Glutamatergic neuron (in vitro differentiated cells): ENCODE measurements at regions not wholly inside any gene's neighbourhood (a gene's known extent, or its start where the extent isn't known, plus 50 kb on each side); places are given as distances from the start of the nearest gene placed in this dataset.

ENCODE experiments used
- DNase-seq: peaks from one replicate; pipeline ENCODE4 v3.0.0; 2022
- H3K27ac Mint-ChIP-seq: one replicate; pipeline ENCODE4 v1.8.0; 2020; ENCODE audit warnings: mild to moderate bottlenecking, mixed read lengths, inconsistent platforms; ENCODE audit not compliant: unreplicated experiment
- H3K27me3 Mint-ChIP-seq: one replicate; pipeline ENCODE4 v1.8.0; 2020; ENCODE audit warnings: mild to moderate bottlenecking, moderate library complexity, mixed read lengths, inconsistent platforms; ENCODE audit not compliant: unreplicated experiment
- H3K36me3 Mint-ChIP-seq: one replicate; pipeline ENCODE4 v1.8.0; 2020; ENCODE audit warnings: mild to moderate bottlenecking, mixed read lengths, inconsistent platforms; ENCODE audit not compliant: unreplicated experiment
- H3K4me1 Mint-ChIP-seq: one replicate; pipeline ENCODE4 v1.8.0; 2020; ENCODE audit warnings: mild to moderate bottlenecking, low read depth, mixed read lengths, inconsistent platforms; ENCODE audit not compliant: unreplicated experiment
- H3K4me3 Mint-ChIP-seq: one replicate; pipeline ENCODE4 v1.8.0; 2020; ENCODE audit warnings: mild to moderate bottlenecking, mixed read lengths, inconsistent platforms; ENCODE audit not compliant: unreplicated experiment
- H3K9me3 Mint-ChIP-seq: one replicate; pipeline ENCODE4 v1.8.0; 2020; ENCODE audit warnings: mild to moderate bottlenecking, moderate library complexity, mixed read lengths, inconsistent platforms; ENCODE audit not compliant: unreplicated experiment
- TF ChIP-seq, protein P1 (sequence below): fragments of 200-600 bp; sonication (generic); IDR thresholded peaks from one replicate; pipeline ENCODE4 v1.5.0; 2021; ENCODE audit not compliant: partially characterized antibody, unreplicated experiment

DNA sequence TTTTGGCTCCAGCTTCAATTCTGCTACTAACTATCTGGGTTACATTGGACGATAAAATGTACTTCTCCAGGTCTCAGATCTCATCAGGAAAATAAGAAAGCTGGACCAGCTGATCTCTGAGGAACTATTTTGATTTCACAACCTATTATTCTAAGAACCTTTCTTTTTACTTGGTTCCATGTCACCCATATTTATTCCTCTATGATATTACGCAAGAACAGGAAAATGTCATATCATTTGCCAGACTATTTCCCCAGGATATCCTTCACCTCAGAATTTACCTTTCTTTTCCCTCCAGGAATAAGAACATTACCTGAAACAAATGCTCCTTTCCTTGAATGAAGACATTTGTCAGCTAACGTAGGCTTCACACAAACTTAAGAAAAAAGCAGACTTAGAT is 387.5 kb upstream of the RAG2 start:
- no peak overlapping the region for H3K27ac Mint-ChIP-seq
- TF ChIP-seq, protein P1, sequence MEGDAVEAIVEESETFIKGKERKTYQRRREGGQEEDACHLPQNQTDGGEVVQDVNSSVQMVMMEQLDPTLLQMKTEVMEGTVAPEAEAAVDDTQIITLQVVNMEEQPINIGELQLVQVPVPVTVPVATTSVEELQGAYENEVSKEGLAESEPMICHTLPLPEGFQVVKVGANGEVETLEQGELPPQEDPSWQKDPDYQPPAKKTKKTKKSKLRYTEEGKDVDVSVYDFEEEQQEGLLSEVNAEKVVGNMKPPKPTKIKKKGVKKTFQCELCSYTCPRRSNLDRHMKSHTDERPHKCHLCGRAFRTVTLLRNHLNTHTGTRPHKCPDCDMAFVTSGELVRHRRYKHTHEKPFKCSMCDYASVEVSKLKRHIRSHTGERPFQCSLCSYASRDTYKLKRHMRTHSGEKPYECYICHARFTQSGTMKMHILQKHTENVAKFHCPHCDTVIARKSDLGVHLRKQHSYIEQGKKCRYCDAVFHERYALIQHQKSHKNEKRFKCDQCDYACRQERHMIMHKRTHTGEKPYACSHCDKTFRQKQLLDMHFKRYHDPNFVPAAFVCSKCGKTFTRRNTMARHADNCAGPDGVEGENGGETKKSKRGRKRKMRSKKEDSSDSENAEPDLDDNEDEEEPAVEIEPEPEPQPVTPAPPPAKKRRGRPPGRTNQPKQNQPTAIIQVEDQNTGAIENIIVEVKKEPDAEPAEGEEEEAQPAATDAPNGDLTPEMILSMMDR = no peak
- H3K4me3 Mint-ChIP-seq = no peak overlapping the region
- peaks cover 13% of the 10 kb centered on the region for H3K36me3 Mint-ChIP-seq
- H3K4me1 Mint-ChIP-seq = peaks cover 7% of the 10 kb centered on the region
- H3K9me3 Mint-ChIP-seq = peaks cover 5% of the 10 kb centered on the region
- DNase-seq = no peak
- H3K27me3 Mint-ChIP-seq = no peaks in the 10 kb centered on the region

DNA sequence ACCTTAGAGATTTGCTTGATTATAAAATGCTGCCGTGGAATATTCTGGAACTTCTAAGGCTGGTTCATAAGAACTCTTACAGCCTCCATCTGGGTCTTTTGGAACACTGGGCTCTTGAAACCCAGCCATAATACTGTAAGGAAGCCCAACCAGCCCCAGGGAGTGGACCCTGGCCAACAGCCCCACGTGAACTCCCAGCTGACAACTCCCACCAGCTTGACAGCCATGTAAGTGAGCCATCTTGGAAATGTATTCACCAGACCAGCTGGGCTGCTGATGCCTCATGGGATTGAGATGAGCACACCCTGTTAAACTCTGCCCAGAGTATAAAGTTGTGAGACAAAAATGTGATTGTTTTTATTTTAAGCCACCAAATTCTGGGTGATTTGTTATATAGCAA is 378.7 kb upstream of the RAG2 start:
- Mint-ChIP-seq H3K9me3 (peaks cover 8% of the 10 kb centered on the region), H3K36me3 (peaks cover 14% of the 10 kb centered on the region)
- DNase-seq = no peak

DNA sequence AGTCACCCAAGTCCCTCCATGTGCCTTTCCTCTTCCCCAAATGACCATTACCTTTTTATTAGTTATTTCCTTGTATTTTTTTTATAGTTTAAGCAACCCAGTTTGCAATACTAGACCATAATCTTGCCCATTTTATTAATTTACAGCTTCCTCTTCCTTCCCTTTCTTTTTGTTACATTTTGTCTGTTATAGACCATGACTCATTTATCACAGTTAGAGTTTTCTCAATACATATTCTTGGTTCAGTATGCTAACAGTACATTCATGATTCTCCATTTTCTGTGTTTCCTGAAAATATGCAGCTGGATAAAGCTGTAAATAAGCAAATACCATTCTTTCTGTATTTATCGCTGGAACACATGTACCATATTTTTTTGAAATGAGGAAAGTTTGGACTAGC is 376.7 kb upstream of the RAG2 start:
- no peaks in the 10 kb centered on the region for H3K27me3 Mint-ChIP-seq
- no peaks in the 10 kb centered on the region for H3K36me3 Mint-ChIP-seq
- no peak overlapping the region for H3K27ac Mint-ChIP-seq
- no peaks in the 10 kb centered on the region for H3K9me3 Mint-ChIP-seq
- H3K4me1 Mint-ChIP-seq = no peaks in the 10 kb centered on the region
- DNase-seq = no peak
- H3K4me3 Mint-ChIP-seq = no peak overlapping the region
- TF ChIP-seq, protein P1 = no peak

More for the DNA sequence above, 378.7 kb upstream of the RAG2 start:
- H3K27ac Mint-ChIP-seq = no peak overlapping the region
- H3K4me1 Mint-ChIP-seq = no peaks in the 10 kb centered on the region
- TF ChIP-seq, protein P1 = no peak
- H3K4me3 Mint-ChIP-seq = no peak overlapping the region
- H3K27me3 Mint-ChIP-seq = no peaks in the 10 kb centered on the region

DNA sequence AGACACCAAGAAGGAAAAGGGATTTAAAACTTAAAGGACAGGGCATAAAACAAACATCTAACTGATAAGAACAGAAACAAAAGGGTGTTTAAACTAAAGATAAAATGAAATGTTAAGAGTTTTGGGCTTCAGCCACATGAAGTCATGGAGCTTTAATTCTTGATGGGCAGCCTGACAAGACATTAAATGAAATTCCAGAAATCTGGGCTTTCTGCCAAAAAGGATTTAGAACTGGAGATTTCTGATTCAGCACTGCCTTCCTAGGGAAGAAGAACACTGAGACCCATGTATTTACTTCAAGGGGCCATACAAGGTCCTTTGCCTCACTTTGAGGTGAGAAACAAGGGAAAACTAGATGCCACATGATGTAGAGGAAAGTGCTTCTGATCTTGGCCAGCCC is 355.9 kb upstream of the RAG2 start:
- TF ChIP-seq, protein P1 = no peak
- H3K27ac Mint-ChIP-seq = no peak overlapping the region
- H3K9me3 Mint-ChIP-seq = no peaks in the 10 kb centered on the region

DNA sequence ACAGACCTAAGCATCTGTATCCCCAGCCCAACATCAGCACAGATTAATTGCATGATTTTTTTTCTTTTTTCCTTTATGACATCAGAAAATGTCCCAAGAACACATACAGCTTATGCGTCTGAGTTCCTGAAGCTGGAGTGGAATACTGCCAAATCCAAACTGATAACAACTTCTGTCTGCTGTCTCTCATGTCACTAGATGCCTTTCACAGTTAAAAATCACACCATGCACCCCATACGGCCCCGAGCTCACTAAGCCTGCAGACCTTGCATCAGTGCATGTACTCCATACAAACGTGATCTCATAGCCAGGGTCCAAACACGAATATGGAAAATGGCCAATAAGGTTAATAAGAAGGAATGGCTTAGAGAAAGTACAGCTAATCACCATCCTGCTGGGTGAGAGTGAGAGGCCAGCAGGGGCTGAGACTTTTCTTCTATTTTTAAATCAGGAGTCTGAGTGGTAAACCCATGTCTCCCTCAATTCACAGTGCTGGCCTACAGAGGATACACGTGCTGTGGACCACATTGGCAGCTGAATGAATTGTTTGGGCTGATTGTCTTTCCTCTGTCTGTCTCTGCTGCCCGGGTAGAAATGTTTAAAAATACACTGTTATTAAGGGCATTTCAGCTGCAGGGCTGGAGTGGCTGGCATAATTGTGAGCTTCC is 350.6 kb upstream of the RAG2 start:
- Mint-ChIP-seq H3K27me3 (peaks cover 3% of the 10 kb centered on the region), H3K9me3 (no peaks in the 10 kb centered on the region), H3K4me1 (no peaks in the 10 kb centered on the region), H3K4me3 (no peak overlapping the region), H3K36me3 (no peaks in the 10 kb centered on the region), H3K27ac (no peak overlapping the region)
- TF ChIP-seq, protein P1 = no peak
- DNase-seq = no peak

More for the DNA sequence above, 355.9 kb upstream of the RAG2 start:
- Mint-ChIP-seq H3K27me3 (peaks cover 3% of the 10 kb centered on the region), H3K4me3 (no peak overlapping the region), H3K4me1 (no peaks in the 10 kb centered on the region), H3K36me3 (no peaks in the 10 kb centered on the region)
- DNase-seq = no peak
